Ishikawa (cell line): ENCODE measurements at regions not wholly inside any gene's neighbourhood (a gene's known extent, or its start where the extent isn't known, plus 50 kb on each side); places are given as distances from the start of the nearest gene placed in this dataset.

Experiments
- CEBPB ChIP-seq: IDR thresholded peaks from 2 replicates; pipeline ENCODE4 v1.6.1; 2012
- CREB1 ChIP-seq: IDR thresholded peaks from 2 replicates; pipeline ENCODE4 v1.6.1; 2012; ENCODE audit warnings: low read depth
- EGR1 ChIP-seq: IDR thresholded peaks from 2 replicates; pipeline ENCODE4 v1.6.1; 2012
- EP300 ChIP-seq: IDR thresholded peaks from 2 replicates; pipeline ENCODE4 v1.6.1; 2012; ENCODE audit warnings: borderline replicate concordance
- FOXM1 ChIP-seq: IDR thresholded peaks from 2 replicates; pipeline ENCODE4 v1.6.1; 2012; ENCODE audit warnings: low read depth, borderline replicate concordance
- MAX ChIP-seq: IDR thresholded peaks from 2 replicates; pipeline ENCODE4 v1.6.1; 2012
- NFIC ChIP-seq: IDR thresholded peaks from 2 replicates; pipeline ENCODE4 v1.6.1; 2012
- RAD21 ChIP-seq: IDR thresholded peaks from 2 replicates; pipeline ENCODE4 v1.6.1; 2012; ENCODE audit warnings: low read depth
- TAF1 ChIP-seq: IDR thresholded peaks from 2 replicates; pipeline ENCODE4 v1.6.1; 2012; ENCODE audit warnings: low read depth, mild to moderate bottlenecking
- TCF12 ChIP-seq: IDR thresholded peaks from 2 replicates; pipeline ENCODE4 v1.6.1; 2012; ENCODE audit warnings: low read depth
- TEAD4 ChIP-seq: IDR thresholded peaks from 2 replicates; pipeline ENCODE4 v1.6.1; 2012
- USF1 ChIP-seq: IDR thresholded peaks from 2 replicates; pipeline ENCODE4 v1.6.1; 2012
- YY1 ChIP-seq: IDR thresholded peaks from 2 replicates; pipeline ENCODE4 v1.6.1; 2012; ENCODE audit warnings: low read depth
- ZBTB7A ChIP-seq: IDR thresholded peaks from 2 replicates; pipeline ENCODE4 v1.6.1; 2012; ENCODE audit warnings: low read depth
- TF ChIP-seq, protein P1 (sequence below): IDR thresholded peaks from 2 replicates; pipeline ENCODE4 v1.6.1; 2012; ENCODE audit warnings: low read depth, mild to moderate bottlenecking

GRCh38 chr4:126495163-126495752, 1137.5 kb upstream of the INTU start:
- TF ChIP-seq TAF1 (no peak), MAX (no peak), TEAD4 (no peak), EP300 (no peak)

- TF ChIP-seq CREB1 (no peak), TEAD4 (no peak), ZBTB7A (no peak), NFIC (no peak), MAX (no peak), RAD21 (no peak), YY1 (no peak), USF1 (no peak), FOXM1 (no peak), EP300 (no peak), EGR1 (no peak), TAF1 (no peak)
- TF ChIP-seq, protein P1, sequence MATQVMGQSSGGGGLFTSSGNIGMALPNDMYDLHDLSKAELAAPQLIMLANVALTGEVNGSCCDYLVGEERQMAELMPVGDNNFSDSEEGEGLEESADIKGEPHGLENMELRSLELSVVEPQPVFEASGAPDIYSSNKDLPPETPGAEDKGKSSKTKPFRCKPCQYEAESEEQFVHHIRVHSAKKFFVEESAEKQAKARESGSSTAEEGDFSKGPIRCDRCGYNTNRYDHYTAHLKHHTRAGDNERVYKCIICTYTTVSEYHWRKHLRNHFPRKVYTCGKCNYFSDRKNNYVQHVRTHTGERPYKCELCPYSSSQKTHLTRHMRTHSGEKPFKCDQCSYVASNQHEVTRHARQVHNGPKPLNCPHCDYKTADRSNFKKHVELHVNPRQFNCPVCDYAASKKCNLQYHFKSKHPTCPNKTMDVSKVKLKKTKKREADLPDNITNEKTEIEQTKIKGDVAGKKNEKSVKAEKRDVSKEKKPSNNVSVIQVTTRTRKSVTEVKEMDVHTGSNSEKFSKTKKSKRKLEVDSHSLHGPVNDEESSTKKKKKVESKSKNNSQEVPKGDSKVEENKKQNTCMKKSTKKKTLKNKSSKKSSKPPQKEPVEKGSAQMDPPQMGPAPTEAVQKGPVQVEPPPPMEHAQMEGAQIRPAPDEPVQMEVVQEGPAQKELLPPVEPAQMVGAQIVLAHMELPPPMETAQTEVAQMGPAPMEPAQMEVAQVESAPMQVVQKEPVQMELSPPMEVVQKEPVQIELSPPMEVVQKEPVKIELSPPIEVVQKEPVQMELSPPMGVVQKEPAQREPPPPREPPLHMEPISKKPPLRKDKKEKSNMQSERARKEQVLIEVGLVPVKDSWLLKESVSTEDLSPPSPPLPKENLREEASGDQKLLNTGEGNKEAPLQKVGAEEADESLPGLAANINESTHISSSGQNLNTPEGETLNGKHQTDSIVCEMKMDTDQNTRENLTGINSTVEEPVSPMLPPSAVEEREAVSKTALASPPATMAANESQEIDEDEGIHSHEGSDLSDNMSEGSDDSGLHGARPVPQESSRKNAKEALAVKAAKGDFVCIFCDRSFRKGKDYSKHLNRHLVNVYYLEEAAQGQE = no peak
These were observed 1119.8 kb upstream of the INTU start for GRCh38 chr4:126512979-126513378.

GRCh38 chr4:126513596-126513995, 1119.2 kb upstream of the INTU start:
- TF ChIP-seq RAD21 = no peak
- no peak for TF ChIP-seq EGR1
- no peak for TF ChIP-seq TEAD4
- TF ChIP-seq TAF1 = no peak
- TF ChIP-seq CREB1 = no peak
- TF ChIP-seq MAX = no peak
- TF ChIP-seq USF1 = no peak
- TF ChIP-seq, protein P1 = no peak
- no peak for TF ChIP-seq YY1
- no peak for TF ChIP-seq EP300
- TF ChIP-seq FOXM1 = no peak
- no peak for TF ChIP-seq TCF12
- no peak for TF ChIP-seq ZBTB7A
- TF ChIP-seq CEBPB = no peak
- no peak for TF ChIP-seq NFIC

GRCh38 chr4:126520731-126521130, 1112.0 kb upstream of the INTU start:
- TF ChIP-seq, protein P1 = no peak
- TF ChIP-seq EGR1 (no peak), TAF1 (no peak), CREB1 (no peak), NFIC (no peak), CEBPB (no peak), TCF12 (no peak), TEAD4 (no peak), RAD21 (no peak), ZBTB7A (no peak), MAX (no peak), EP300 (no peak), USF1 (no peak)
